GM21723 (cell line): ENCODE measurements at regions not wholly inside any gene's neighbourhood (a gene's known extent, or its start where the extent isn't known, plus 50 kb on each side); places are given as distances from the start of the nearest gene placed in this dataset.
A peak's percentile ranks its signal among the peaks of the same experiment; 100 is the strongest.
"Not testable (repeated sequence)": the region's sequence is repeated elsewhere in the genome, so short reads cannot be mapped to it uniquely, and the experiment has no call there.

ENCODE experiments used
- ATAC-seq: cut with Tn5 transposase; IDR thresholded peaks from one replicate; pipeline ENCODE4 v1.9.1; 2021; ENCODE audit warnings: mild to moderate bottlenecking, moderate library complexity; ENCODE audit not compliant: unreplicated experiment

DNA sequence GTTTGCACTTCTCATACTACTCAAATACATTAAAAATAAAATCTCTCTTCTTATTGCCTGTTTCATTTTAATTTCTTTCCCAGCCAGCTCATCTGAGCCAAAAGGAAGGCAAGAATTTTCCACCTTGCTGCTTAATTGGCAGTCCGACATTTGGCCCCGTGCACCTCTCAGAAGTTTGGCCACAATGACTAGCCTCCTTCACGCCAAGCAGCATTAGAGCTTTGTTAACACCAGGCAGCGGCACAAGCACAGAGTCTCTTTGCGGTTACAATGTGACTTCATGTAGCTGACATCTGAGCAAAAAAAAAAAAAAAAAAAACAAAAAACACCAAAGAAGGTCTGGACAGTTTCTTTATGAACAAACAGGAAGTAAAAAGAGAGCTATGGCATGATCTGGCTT, 248.9 kb downstream of the OSR1 start:
- ATAC-seq = no peak

DNA sequence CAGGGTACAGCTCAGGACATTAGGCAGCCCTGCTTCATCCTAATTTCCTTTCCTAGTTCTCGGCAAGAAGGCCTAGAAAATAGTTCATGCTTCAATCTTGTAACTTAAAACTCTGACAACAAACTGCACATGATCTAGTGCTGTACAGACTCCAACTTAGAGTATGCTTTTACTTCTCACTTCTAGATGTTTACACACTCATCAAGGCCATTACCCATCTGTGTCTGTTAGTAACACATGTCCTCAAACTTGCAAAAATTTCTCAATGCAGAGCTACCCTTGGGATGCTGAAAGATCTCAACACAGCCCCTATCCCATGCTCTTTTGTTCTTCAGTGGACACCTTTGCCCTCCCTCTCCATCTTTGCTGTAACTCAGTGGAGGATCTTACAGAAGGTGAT, 252.0 kb downstream of the OSR1 start:
- no peak for ATAC-seq

DNA sequence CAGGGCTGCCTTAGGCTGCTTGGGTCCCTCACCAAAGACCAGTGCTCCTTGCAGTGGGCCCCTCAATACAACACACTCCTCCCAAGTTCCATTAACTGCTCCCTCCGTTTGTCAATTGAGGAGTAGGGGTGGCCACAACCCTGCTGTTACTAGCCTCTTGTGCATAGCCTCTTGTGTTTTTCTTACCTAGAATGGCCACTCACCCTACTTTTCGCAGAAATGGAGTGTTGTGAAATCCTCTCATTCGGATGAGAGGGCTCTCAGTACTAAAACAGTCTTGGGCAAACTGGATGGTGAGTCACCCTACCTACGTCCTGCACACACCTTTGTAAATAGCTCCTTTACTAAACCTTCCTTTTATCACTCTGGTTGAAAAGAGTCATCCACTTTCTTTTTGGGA, 253.9 kb downstream of the OSR1 start:
- ATAC-seq = no peak

DNA sequence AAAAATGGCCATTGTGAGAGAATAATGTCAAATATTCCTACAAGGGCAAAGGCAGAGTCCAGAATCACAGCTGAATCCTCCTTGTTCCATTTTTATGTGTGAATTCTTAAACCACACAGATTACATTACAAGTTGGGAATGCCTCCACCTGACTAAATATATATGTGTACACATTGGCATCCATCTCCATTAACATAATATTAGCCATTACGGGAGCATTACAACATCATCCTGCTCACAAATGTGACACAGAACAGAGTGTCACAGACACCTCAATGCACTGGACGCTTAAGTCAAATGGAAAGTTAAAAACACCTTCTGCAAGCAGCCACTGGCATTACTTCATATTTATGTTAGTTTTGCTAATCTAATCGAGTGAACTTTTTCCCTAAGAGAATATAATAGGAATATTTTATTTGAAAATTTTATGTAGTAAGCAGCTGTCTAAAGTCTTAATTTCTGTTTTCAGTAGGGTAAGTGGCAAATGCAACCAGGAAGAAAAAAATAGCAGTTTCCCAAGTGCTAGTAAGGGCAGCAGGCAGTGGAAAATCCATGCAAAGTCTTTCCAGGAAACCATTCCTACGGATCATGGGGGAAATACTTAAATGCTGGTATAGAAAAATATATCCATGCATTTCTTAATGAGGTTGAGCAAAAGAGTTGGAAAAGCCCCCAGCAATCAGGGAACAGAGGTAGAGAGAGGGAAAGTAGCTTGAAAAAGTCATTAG, 255.6 kb downstream of the OSR1 start:
- ATAC-seq = no peak

DNA sequence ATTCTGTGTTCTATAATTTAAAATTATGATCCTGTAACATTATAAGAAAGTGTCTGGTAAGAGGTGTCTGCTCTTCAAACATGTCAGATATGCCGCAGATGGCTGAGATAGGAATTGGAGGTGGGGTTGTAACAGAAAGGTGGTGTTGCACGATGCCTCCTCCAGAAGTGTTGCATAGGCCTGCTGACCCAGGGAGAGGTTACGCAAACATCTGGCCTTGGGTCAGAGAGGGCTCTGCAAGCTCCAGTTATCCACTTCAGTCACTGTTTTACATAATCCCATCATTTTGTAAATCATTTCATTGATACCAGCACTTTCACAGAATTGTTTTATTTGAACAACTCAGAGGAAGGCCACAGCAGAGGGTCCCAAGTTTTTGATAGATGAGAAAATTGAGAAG, 256.5 kb downstream of the OSR1 start:
- ATAC-seq = no peak

DNA sequence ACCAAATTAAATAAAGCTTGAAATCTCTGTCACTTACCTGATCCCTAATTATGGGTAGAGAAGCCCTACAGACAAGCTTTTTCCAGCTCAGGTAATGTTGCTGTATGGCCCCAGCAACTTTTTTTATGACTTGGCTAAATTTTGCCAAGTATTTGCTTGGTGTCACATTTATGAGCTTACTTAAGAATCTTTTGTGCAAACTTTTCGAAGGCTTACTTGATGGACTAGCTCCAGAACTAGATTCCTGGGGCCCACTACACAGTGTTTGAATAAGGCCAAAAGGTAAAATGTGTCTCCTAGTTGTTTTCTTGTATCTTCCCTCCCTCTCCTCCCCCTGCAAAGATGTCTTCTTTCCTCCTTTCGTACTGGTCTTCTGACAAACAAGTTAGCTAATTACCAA, 257.9 kb downstream of the OSR1 start:
- ATAC-seq = no peak

DNA sequence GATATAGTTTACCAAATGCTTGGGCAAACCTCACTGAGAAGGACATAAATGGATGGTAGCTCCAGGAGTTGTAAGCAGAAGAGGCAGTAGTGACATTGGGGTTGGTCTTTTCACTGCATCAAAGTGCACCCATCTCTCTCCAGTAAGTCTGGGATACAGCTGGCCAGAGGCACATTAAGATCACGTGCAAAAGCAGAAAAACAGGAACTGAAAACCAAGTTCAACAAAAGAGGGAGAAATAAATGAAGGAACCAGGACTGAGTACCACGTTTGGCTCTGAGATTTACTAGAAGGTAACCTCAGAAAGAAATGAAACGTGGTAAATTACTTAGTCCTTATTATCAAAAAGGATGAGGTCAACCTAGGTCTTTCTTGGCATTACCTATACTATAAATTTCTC, 259.2 kb downstream of the OSR1 start:
- no peak for ATAC-seq

DNA sequence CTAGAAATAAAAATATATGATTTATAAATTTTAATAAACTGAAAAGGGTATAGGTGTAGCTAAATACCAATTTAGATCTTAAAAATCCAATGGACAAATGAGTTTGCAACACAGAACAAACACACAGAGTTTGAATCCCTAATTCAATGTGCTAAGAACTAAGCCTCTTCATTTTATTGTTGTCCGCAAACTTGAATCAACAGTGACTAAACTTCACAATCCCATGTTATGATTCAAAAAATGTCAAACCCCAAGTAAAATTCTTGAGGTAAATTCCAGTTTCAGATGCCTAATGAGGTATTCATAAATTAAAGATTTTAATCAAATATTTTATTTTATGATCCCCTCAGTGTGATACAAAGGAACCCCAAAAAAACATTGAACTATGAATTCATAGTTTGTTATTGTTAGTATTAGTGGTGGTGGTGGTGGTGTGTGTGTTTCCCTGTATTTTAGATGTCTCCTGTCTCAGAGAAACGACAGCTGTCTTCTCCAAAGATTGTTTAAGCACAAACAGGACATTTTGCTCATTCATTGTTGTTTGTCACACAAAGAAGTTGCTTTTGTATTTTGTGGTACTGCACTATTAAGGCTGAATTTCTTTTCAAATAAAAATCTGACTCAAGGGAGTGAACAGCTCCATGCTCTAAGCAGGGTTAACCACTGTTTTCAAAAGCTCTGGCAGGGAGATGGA, 259.8 kb downstream of the OSR1 start:
- no peak for ATAC-seq

DNA sequence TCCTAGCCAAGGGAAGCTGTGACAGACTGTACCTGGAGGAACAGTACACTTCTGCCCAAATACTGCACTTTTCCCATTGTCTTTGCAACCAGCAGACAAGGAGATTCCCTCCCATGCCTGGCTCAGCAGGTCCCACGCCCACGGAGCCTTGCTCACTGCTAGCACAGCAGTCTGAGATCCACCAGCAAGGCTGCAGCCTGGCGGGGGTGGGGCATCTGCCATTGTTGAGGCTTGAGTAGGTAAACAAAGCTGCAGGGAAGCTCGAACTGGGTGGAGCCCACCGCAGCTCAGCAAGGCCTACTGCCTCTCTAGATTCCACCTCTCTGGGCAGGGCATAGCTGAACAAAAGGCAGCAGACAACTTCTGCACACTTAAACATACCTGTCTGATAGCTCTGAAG, 268.9 kb downstream of the OSR1 start:
- not testable (repeated sequence) for ATAC-seq

DNA sequence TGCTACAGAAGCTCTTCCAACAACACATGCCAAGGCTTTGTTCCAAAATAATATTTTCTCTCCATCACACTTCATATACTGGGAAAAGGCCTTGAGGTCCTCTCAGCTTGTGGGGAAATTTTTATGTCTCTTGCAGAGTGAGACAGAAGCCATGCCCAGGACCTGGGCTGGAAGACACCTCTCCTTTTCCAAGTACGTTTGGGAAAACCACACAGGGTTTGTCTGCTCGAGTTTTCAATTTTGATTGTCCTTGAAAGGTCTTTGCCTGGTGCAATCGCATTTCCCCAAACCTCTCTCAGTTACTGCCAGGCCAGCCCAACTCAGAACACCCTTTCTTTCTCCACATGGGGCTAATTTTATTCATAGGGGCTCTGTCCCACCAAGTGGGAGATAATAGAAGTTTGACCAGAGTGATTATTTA, 272.2 kb downstream of the OSR1 start:
- ATAC-seq = no peak

DNA sequence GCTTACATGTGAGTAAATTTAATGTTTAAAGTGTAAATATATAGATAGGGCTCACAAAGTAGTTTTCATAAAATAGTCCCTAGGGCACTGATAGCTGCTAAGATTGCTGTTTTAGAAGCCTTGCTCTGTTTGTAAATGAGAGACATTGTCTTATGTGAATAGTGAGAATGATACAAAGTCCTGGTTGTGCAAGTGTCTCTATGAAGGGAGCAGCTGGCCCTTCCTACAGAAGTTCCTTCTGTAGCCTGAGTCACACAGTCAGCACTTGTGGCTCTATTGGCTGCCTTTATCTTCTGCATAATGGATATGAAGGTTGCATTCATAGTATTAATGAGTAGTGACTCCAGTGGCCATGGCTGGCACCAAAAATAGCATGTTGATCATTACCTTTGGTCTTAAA, 279.7 kb downstream of the OSR1 start:
- no peak for ATAC-seq

DNA sequence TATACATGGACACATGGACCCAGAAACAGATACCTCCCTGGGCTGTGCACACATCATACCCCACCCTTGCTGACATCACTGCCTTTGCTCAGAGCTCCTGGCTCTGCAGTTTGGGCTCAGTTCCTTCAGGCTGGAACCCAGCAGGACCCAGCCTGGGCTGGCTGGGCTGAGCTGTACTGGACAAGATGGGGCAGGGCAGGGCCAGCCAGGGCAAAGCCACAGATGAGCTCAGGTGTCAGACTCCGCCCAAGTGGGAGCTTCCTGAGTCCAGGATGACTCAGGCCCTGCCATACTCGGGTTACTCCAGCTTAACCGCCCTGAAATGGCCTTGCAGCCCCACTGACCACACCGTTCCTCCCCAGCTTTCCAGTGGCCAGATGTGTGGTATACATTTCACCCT, 284.9 kb downstream of the OSR1 start:
- no peak for ATAC-seq

DNA sequence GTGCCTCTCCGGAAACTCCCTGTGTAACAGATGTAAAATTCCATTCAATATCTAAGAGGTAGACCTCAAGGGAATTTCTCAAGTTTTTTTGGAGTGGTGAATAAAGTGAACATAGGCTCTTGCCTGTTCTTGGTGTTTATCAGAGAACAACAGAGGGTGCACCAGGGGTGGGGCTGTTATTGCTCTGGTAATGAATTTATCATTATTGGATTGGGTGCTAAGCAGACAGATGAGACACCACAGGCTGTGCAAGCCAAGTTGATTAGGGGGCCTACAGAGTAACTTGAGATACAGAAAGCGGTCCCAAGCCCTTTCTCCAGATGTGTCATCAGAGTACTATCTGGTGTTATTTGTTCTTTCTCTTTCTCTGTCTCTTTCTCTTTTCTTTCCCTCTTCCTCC, 286.3 kb downstream of the OSR1 start:
- ATAC-seq = no peak

DNA sequence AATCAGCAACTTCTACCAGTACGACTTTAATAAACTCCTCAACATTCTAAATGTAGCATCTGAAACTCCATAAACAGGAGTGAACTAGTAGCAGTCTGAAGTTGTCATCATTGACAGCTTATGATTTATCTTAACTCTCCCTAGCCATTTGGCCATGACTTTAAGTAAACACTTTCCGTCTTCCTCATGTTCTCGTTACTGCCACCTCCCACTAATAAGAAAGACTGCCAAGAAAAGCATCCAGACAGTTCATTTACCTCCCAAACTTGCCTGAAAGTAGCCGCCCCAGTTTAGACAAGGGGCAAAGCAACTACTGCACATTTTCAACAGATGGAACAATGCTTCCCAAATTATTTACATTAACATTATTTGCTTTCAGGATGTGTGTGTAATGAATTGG, 287.5 kb downstream of the OSR1 start:
- ATAC-seq = no peak

DNA sequence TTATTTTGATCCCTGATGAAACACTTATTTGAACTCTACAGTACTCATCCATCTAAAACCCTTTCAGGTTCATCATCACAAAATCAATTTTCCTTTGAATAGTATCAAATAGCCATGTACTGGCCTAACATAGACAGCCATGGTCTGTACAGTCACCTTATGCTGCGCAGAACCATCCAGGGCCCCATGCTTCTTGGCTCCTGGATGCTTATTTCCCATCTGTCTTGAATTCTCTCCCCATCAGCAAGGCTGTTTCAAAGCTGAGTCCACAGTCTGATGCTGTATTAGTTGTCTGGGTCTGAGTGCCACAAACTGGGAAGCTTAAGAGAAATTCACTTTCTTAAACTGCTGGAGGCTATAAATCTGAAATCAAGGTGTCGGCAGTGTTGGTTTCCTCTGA, 290.2 kb downstream of the OSR1 start:
- no peak for ATAC-seq

DNA sequence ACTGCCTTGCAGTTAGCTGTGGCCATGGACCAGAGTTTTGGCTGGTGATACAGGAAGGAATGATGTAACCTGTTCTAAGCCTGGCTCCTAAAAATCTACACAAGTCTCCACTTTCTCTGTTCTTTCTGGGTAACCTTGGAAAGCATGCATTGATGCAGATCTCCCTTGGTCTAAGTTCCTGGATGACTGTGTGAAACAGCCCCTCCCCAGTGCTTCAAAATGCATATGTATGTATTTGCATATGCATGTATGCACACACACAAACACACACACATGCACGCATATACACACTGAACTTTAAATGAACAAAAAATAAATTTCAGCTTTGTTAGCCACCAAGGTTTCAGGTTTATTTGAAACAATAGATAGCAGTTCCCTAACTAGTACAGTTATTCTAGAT, 296.1 kb downstream of the OSR1 start:
- ATAC-seq = no peak

DNA sequence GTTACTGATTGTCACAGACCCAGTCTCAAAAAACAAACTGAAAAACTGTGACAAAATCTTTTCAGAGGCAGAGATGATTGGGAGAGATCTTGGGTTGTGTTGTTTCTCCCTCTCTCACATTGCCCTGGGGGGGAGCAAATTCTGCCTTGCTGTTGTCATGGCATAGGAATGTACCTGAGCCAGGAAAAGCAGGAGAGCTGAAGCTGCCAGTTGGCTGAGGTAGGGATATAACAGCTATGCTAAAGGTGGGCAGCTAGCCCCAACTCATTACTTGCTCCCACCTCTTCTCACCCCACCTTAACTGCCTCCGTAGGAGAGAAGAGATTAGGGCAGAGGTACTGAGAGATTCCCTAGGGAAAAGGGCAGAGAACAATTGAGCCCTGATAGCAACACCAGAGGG, 299.3 kb downstream of the OSR1 start:
- no peak for ATAC-seq

DNA sequence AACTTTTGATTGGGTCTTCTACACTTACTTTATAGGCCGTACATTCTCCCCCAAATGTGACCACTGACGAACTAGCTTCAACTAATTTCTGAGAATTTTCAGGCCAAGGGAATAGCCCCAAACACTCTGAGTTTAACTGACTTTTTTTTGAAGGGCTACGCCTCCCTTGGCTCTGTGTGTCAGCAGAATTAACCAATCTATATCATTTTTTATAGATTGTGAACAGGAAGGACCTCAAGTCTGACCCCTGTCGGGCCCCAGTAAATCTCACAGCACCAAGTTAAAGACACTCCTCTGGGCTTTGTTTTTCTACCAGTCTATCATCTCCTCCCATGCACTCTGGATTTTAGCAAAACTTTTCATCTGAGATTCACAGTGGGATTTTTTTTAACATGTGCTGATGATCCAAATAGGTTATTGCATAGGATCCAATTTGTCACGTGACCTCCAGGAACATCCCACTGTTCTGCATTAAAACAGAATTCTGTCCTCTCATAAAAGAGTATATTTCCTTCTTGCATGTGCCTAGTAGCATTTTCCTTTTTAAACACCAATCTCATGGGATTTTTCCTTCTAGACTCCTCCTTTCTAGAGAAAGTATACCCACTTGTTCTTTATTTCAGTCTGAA, 307.1 kb downstream of the OSR1 start:
- ATAC-seq = no peak

DNA sequence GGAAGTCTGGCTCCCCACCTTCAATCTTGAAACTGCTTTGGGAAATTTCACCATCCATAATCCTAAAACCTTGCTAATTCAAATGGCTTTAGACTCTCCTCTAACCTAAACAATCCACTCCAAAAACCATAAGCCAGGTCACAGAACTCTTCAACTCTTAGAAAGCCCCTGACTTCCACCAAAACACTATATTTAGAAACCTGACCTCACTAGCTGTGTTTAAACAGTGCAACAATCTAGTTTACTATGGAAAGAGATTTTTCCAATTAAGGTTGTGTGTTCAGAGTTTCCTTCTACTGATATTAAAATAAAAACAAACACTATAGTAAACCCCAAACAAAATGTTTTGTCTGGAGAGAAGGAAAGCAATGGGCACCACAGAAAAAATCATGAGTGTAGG, 308.1 kb downstream of the OSR1 start:
- no peak for ATAC-seq

DNA sequence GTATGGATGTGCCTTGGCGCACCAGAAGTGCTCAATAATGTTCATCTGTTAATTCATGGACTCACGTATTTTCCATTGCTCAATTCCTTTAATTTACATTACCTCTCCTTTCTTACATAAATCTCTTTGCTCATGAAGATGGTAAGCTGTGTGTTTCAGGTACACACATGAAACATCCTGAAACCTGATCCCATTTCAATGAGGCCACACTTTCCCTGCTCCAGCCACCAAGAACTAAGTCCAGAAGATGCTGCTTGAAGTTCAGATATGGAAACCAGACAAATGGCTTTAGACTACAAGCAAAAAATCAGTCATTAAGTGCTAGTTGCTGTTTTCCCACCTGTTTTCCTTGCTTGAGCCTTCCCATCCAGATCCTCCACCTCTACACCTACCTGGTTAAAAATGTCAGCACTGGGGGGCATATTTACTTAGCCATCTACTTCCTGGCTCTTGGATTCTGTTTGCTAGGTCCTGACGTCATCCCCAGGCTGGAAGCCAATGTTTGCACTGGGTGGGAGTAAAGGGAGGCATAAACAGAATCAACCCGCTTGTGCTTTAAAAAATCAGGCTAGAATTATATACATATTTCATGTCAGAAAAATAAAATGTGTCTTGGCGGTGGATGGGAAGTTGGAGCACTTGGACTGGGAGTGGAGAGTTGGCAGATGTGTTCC, 309.7 kb downstream of the OSR1 start:
- no peak for ATAC-seq

DNA sequence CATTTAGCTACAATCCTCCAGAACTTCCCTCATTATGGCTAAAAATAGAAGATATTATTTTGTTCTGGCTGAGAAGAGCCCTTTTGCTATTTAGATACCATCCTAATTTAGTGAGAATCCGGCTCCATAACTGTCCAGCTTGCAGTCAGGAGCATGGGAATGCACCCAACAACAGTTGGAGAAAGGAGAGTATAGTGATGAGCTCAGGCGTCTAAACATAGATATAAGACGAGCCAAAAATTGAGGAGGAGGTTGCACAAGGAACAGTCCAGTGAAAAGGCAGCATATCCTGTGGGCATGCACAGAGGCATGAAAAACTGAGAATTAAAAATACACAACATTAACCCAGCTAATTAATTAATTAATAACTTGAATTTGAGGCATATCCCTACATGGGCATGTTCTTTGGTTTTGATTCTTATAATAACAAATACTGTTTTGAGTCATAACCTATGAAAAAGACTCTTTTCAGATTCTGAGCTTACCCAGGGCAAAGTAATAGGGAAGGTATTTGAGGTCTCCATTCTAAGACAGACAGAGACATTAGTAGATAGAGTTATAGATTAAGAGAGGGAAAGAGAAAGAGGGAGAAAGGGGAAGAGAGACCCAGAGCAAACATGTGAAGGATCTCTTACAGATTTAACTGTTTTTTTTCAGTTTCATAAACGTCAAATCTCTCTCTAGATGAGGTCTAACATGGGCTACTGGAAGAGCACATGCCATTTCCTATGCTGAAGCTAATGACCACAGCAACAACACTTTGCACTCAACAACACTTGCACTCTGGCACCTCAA, 311.2 kb downstream of the OSR1 start:
- peak; percentile 92 for ATAC-seq
